KMS-11 (cell line): ENCODE measurements at regions not wholly inside any gene's neighbourhood (a gene's known extent, or its start where the extent isn't known, plus 50 kb on each side); places are given as distances from the start of the nearest gene placed in this dataset.

Source experiments
- H2AFZ ChIP-seq: fragments of 200-600 bp; sonication (generic); 2 replicates; pipeline ENCODE4 v1.6.1; 2016; ENCODE audit warnings: antibody characterized with exemption, mixed run types, low read depth
- H3K27ac ChIP-seq: fragments of 200-600 bp; sonication (generic); 2 replicates; pipeline ENCODE4 v1.6.1; 2016; ENCODE audit warnings: mild to moderate bottlenecking, mixed run types
- H3K27me3 ChIP-seq: fragments of 200-600 bp; sonication (generic); 2 replicates; pipeline ENCODE4 v1.6.1; 2017; ENCODE audit warnings: mild to moderate bottlenecking, low read depth, mixed run types, moderate library complexity; ENCODE audit not compliant: insufficient read depth
- H3K36me3 ChIP-seq: fragments of 200-600 bp; sonication (generic); 2 replicates; pipeline ENCODE4 v1.6.1; 2017; ENCODE audit warnings: mild to moderate bottlenecking, mixed run types; ENCODE audit not compliant: insufficient read depth
- H3K4me1 ChIP-seq: fragments of 200-600 bp; sonication (generic); 2 replicates; pipeline ENCODE4 v1.6.1; 2016; ENCODE audit warnings: mild to moderate bottlenecking, low read depth, mixed run types; ENCODE audit not compliant: poor library complexity, severe bottlenecking
- H3K4me2 ChIP-seq: fragments of 200-600 bp; sonication (generic); 2 replicates; pipeline ENCODE4 v1.7.0; 2016; ENCODE audit warnings: mild to moderate bottlenecking, mixed run types
- H3K4me3 ChIP-seq: fragments of 200-600 bp; sonication (generic); IDR thresholded peaks from 2 replicates; pipeline ENCODE4 v1.6.1; 2017; ENCODE audit warnings: low read depth, low read length, mixed read lengths; ENCODE audit not compliant: insufficient read depth
- H3K79me2 ChIP-seq: fragments of 200-600 bp; sonication (generic); 2 replicates; pipeline ENCODE4 v1.6.1; 2016; ENCODE audit warnings: low read depth, mixed run types; ENCODE audit not compliant: insufficient read depth
- H3K9ac ChIP-seq: fragments of 200-600 bp; sonication (generic); 2 replicates; pipeline ENCODE4 v1.6.1; 2016; ENCODE audit warnings: mild to moderate bottlenecking, mixed run types
- H4K20me1 ChIP-seq: fragments of 200-600 bp; sonication (generic); 2 replicates; pipeline ENCODE4 v1.6.1; 2016; ENCODE audit warnings: mild to moderate bottlenecking, mixed run types; ENCODE audit not compliant: insufficient read depth
- TF ChIP-seq, protein P1 (sequence below): fragments of 200-600 bp; sonication (generic); conservative IDR thresholded peaks from 2 replicates; pipeline ENCODE4 v1.6.1; 2017; ENCODE audit warnings: low read depth, mild to moderate bottlenecking, antibody characterized with exemption, low read length, moderate library complexity, mixed read lengths

DNA sequence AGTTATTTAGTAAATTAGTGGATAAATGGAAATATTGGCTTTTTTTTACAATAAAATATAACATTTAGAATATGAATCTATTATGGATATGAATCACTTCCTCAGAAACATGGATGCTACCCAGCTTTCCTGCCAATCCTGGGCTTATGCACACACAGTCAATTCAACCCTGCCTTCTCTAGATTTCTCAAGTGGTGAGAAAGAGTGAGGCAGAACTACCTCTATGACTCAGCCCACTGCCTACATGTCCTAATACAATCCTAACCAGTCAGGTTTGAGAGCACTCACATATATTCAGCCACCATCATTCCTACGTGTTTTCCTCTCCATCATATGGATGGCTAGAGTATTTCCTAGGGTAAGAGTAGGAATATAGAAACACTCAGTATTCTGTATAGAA is 91.1 kb upstream of the ANKRD50 start:
- Histone ChIP-seq H3K27me3 (no peaks in the 10 kb centered on the region), H3K4me3 (no peak overlapping the region), H3K79me2 (no peaks in the 10 kb centered on the region), H3K36me3 (no peaks in the 10 kb centered on the region), H3K4me2 (no peak overlapping the region), H3K27ac (no peak overlapping the region), H2AFZ (no peak overlapping the region), H3K9ac (no peak overlapping the region), H4K20me1 (no peaks in the 10 kb centered on the region; the same call in 1 of the 2 replicates), H3K4me1 (peaks cover 13% of the 10 kb centered on the region)
- TF ChIP-seq, protein P1, sequence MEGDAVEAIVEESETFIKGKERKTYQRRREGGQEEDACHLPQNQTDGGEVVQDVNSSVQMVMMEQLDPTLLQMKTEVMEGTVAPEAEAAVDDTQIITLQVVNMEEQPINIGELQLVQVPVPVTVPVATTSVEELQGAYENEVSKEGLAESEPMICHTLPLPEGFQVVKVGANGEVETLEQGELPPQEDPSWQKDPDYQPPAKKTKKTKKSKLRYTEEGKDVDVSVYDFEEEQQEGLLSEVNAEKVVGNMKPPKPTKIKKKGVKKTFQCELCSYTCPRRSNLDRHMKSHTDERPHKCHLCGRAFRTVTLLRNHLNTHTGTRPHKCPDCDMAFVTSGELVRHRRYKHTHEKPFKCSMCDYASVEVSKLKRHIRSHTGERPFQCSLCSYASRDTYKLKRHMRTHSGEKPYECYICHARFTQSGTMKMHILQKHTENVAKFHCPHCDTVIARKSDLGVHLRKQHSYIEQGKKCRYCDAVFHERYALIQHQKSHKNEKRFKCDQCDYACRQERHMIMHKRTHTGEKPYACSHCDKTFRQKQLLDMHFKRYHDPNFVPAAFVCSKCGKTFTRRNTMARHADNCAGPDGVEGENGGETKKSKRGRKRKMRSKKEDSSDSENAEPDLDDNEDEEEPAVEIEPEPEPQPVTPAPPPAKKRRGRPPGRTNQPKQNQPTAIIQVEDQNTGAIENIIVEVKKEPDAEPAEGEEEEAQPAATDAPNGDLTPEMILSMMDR, result no peak

- Histone ChIP-seq H3K27me3 (no peaks in the 10 kb centered on the region), H3K4me1 (peaks cover 13% of the 10 kb centered on the region), H3K9ac (no peak overlapping the region), H2AFZ (no peak overlapping the region), H3K27ac (no peak overlapping the region), H3K4me3 (no peak overlapping the region), H3K79me2 (no peaks in the 10 kb centered on the region), H4K20me1 (no peaks in the 10 kb centered on the region; the same call in 1 of the 2 replicates), H3K4me2 (no peak overlapping the region), H3K36me3 (no peaks in the 10 kb centered on the region)
- TF ChIP-seq, protein P1, result no peak
Measured at GRCh38 chr4:124803026-124803425, 90.5 kb upstream of the ANKRD50 start.

- Histone ChIP-seq H4K20me1 (no peaks in the 10 kb centered on the region), H3K4me3 (no peak overlapping the region)
- TF ChIP-seq, protein P1, result no peak
Measured at GRCh38 chr4:124797223-124797622, 84.7 kb upstream of the ANKRD50 start.

GRCh38 chr4:124790471-124790870 is 77.9 kb upstream of the ANKRD50 start:
- Histone ChIP-seq H4K20me1 (no peaks in the 10 kb centered on the region), H3K4me3 (no peak overlapping the region), H3K79me2 (no peaks in the 10 kb centered on the region), H2AFZ (no peak overlapping the region), H3K4me2 (no peak overlapping the region), H3K4me1 (no peaks in the 10 kb centered on the region), H3K9ac (no peak overlapping the region), H3K27ac (no peak overlapping the region), H3K36me3 (no peaks in the 10 kb centered on the region), H3K27me3 (no peaks in the 10 kb centered on the region)
- TF ChIP-seq, protein P1, result no peak

More at GRCh38 chr4:124797223-124797622, 84.7 kb upstream of the ANKRD50 start:
- no peaks in the 10 kb centered on the region for H3K4me1 ChIP-seq
- no peaks in the 10 kb centered on the region for H3K27me3 ChIP-seq
- H3K36me3 ChIP-seq, result no peaks in the 10 kb centered on the region
- H3K79me2 ChIP-seq, result no peaks in the 10 kb centered on the region
- H3K27ac ChIP-seq, result no peak overlapping the region
- H3K4me2 ChIP-seq, result no peak overlapping the region
- H2AFZ ChIP-seq, result no peak overlapping the region
- no peak overlapping the region for H3K9ac ChIP-seq

- Histone ChIP-seq H3K36me3 (no peaks in the 10 kb centered on the region), H3K4me3 (no peak overlapping the region), H3K9ac (no peak overlapping the region), H3K27me3 (no peaks in the 10 kb centered on the region), H4K20me1 (no peaks in the 10 kb centered on the region), H3K4me1 (no peaks in the 10 kb centered on the region), H2AFZ (no peak overlapping the region), H3K4me2 (no peak overlapping the region), H3K27ac (no peak overlapping the region), H3K79me2 (no peaks in the 10 kb centered on the region)
- TF ChIP-seq, protein P1, result no peak
Measured at GRCh38 chr4:124786634-124787033, 74.1 kb upstream of the ANKRD50 start.
